Ishikawa (cell line): ENCODE measurements at regions not wholly inside any gene's neighbourhood (a gene's known extent, or its start where the extent isn't known, plus 50 kb on each side); places are given as distances from the start of the nearest gene placed in this dataset.

Experiments
- CREB1 ChIP-seq: IDR thresholded peaks from 2 replicates; pipeline ENCODE4 v1.6.1; 2012; ENCODE audit warnings: low read depth
- EP300 ChIP-seq: IDR thresholded peaks from 2 replicates; pipeline ENCODE4 v1.6.1; 2012; ENCODE audit warnings: borderline replicate concordance
- NFIC ChIP-seq: IDR thresholded peaks from 2 replicates; pipeline ENCODE4 v1.6.1; 2012
- RAD21 ChIP-seq: IDR thresholded peaks from 2 replicates; pipeline ENCODE4 v1.6.1; 2012; ENCODE audit warnings: low read depth
- ZBTB7A ChIP-seq: IDR thresholded peaks from 2 replicates; pipeline ENCODE4 v1.6.1; 2012; ENCODE audit warnings: low read depth
- TF ChIP-seq, protein P1 (sequence below): IDR thresholded peaks from 2 replicates; pipeline ENCODE4 v1.6.1; 2012

DNA sequence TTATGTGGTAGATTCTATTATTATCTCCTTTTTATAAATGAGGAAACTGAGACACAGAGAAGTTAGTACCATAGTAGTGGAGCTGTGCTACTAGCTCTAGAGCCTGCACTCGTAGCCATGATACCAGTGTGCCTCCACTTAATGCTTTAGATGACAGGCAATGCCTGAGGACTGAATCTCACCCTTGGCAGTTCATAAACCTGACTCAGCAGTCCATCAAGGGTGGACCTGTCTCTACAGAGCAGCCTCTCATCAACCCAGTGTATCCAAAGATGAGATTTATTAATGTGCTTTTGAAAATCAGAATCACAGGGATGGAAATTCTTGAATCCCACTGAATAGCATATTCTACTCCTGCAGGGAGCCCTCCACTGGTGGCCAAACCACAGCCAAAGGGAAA lies 483.2 kb upstream of the DIPK2B start:
- TF ChIP-seq NFIC (no peak), RAD21 (no peak), EP300 (no peak), ZBTB7A (no peak), CREB1 (no peak)
- TF ChIP-seq, protein P1, sequence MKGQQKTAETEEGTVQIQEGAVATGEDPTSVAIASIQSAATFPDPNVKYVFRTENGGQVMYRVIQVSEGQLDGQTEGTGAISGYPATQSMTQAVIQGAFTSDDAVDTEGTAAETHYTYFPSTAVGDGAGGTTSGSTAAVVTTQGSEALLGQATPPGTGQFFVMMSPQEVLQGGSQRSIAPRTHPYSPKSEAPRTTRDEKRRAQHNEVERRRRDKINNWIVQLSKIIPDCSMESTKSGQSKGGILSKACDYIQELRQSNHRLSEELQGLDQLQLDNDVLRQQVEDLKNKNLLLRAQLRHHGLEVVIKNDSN: no peak
